Mesothelial cell of epicardium (in vitro differentiated cells): ENCODE measurements at regions not wholly inside any gene's neighbourhood (a gene's known extent, or its start where the extent isn't known, plus 50 kb on each side); places are given as distances from the start of the nearest gene placed in this dataset.

Experiments
- DNase-seq, 2 experiments: peaks; one replicate each; pipeline ENCODE4 v3.0.0; 2021; ENCODE audit warnings: low spot score in 2 of 2; ENCODE audit not compliant: unreplicated experiment in 2 of 2
- H3K27ac Mint-ChIP-seq: 2 replicates; pipeline ENCODE4 v1.8.0; 2021; ENCODE audit warnings: mixed read lengths
- H3K27me3 Mint-ChIP-seq: 2 replicates; pipeline ENCODE4 v1.8.0; 2021; ENCODE audit warnings: low read depth, mixed read lengths
- H3K36me3 Mint-ChIP-seq: 2 replicates; pipeline ENCODE4 v1.8.0; 2021; ENCODE audit warnings: mixed read lengths
- H3K4me1 Mint-ChIP-seq: 2 replicates; pipeline ENCODE4 v1.8.0; 2021; ENCODE audit warnings: mixed read lengths
- H3K4me3 Mint-ChIP-seq: 2 replicates; pipeline ENCODE4 v1.8.0; 2021; ENCODE audit warnings: mild to moderate bottlenecking, moderate library complexity, mixed read lengths
- H3K9me3 Mint-ChIP-seq: 2 replicates; pipeline ENCODE4 v1.8.0; 2021; ENCODE audit warnings: mixed read lengths
- CTCF ChIP-seq: fragments of 200-600 bp; sonication (generic); IDR thresholded peaks from one replicate; pipeline ENCODE4 v1.5.0; 2021; ENCODE audit warnings: antibody characterized with exemption; ENCODE audit not compliant: unreplicated experiment

DNA sequence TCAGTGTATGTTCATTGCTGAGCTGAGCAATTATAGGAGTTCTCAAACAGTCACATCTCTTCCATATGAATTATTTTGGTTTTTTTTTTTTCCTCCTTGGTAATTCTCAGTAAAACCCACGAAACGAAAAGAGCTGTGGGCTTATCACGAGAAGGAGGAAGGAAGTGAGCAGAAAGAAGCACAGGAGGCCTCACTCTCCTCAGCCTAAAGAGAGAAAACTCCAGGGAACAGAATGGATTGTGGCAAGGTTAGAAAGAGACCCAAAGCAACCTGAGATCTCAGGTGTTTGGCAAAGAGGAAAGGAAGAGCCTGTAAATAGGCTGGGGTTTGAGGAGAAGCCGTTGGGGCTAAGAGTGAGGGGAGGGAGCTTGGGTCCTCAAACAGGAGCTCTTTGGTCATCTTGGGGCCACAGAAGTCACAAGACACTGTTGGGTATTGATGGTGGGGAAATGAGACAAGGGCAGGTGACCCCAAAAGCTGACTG lies 67.8 kb upstream of the CITED2 start:
- Mint-ChIP-seq H3K27ac (no peak overlapping the region), H3K36me3 (no peaks in the 10 kb centered on the region)

DNA sequence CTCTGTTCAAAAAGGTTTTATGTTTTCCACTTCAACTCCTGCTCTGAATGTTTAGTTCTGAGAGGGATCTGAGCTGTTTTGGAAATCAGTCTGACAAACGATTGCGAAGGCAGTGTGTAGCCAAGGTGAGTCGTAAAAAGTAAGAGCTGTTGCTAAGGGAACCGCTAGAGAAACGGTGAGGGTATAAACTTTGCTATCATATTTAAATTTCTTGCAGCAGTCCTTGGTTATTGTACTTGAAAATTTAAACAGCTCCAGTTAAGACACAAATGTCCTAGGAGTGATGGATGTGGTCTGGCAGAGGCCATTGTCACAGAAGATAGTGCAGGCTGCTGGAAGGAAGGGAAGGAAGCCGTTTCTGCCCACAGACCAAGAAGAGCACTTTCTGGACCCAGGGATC lies 64.9 kb upstream of the CITED2 start:
- Mint-ChIP-seq H3K9me3 (no peaks in the 10 kb centered on the region), H3K4me3 (no peak overlapping the region), H3K27ac (no peak overlapping the region), H3K27me3 (no peaks in the 10 kb centered on the region), H3K36me3 (no peaks in the 10 kb centered on the region), H3K4me1 (peaks cover 35% of the 10 kb centered on the region)
- TF ChIP-seq CTCF = no peak
- no peak for DNase-seq

More for the DNA sequence above, 67.8 kb upstream of the CITED2 start:
- DNase-seq = no peak
- H3K4me1 Mint-ChIP-seq = peaks cover 22% of the 10 kb centered on the region
- H3K27me3 Mint-ChIP-seq = no peaks in the 10 kb centered on the region
- no peak for TF ChIP-seq CTCF
- no peaks in the 10 kb centered on the region for H3K9me3 Mint-ChIP-seq
- no peak overlapping the region for H3K4me3 Mint-ChIP-seq

DNA sequence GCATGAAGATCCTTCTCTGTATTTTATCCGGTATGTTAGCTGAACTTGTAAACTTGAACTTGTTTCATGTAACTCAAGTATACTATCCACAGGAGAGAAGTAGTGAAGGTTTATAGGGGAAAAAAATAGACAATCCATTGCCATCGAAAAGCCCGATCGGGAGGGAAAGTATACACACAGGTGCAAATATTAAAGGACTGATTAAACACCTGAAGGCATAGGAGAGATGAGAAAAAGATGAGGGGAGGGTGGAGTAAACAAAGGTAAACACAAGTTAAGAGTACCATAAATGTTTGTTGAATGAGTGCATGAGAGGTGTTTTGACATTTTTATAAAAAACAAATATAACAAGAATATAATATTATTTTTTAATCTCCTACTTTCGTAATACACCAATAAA lies 64.3 kb upstream of the CITED2 start:
- DNase-seq = no peak
- H3K4me1 Mint-ChIP-seq = peaks cover 35% of the 10 kb centered on the region
- no peaks in the 10 kb centered on the region for H3K9me3 Mint-ChIP-seq
- no peaks in the 10 kb centered on the region for H3K27me3 Mint-ChIP-seq
- no peak overlapping the region for H3K4me3 Mint-ChIP-seq
- TF ChIP-seq CTCF = no peak
- no peaks in the 10 kb centered on the region for H3K36me3 Mint-ChIP-seq
- no peak overlapping the region for H3K27ac Mint-ChIP-seq

- no peak for TF ChIP-seq CTCF
- no peak for DNase-seq
- Mint-ChIP-seq H3K4me3 (no peak overlapping the region), H3K9me3 (peaks cover 4% of the 10 kb centered on the region), H3K27me3 (no peaks in the 10 kb centered on the region), H3K36me3 (no peaks in the 10 kb centered on the region), H3K4me1 (peaks cover 27% of the 10 kb centered on the region), H3K27ac (no peak overlapping the region)
These were observed 62.5 kb upstream of the CITED2 start for GRCh38 chr6:139436957-139437348.

- H3K4me1 Mint-ChIP-seq = peaks cover 27% of the 10 kb centered on the region
- H3K4me3 Mint-ChIP-seq = no peak overlapping the region
- no peaks in the 10 kb centered on the region for H3K36me3 Mint-ChIP-seq
- TF ChIP-seq CTCF = no peak
- H3K9me3 Mint-ChIP-seq = peaks cover 8% of the 10 kb centered on the region
- peak overlapping the region; percentile 31 for H3K27ac Mint-ChIP-seq
- H3K27me3 Mint-ChIP-seq = no peaks in the 10 kb centered on the region
- no peak for DNase-seq
These were observed 61.9 kb upstream of the CITED2 start for GRCh38 chr6:139436200-139436956.
